ENCODE measurements at regions not wholly inside any gene's neighbourhood (a gene's known extent, or its start where the extent isn't known, plus 50 kb on each side); places are given as distances from the start of the nearest gene placed in this dataset.
"Not testable (repeated sequence)": the region's sequence is repeated elsewhere in the genome, so short reads cannot be mapped to it uniquely, and the experiment has no call there.

- TF ChIP-seq YY1 (IDR thresholded peaks at IDR 0.05; ENCODE audit: extremely low read depth, insufficient replicate concordance, low read depth, low read length); CTCF (IDR thresholded peaks at IDR 0.05 in 2 of 3, conservative IDR thresholded peaks at IDR 0.05 in 1 of 3; ENCODE audit: borderline replicate concordance in 1 of 3, insufficient read depth in 1 of 3, low read depth in 2 of 3, low read length in 2 of 3); MAX (IDR thresholded peaks at IDR 0.05): not testable (repeated sequence)
Observed at GRCh38 chr5:13198226-13198625, 746.3 kb downstream of the DNAH5 start.

Data from HCT116 (cell line).